A204.1 (cell line): ENCODE measurements at regions not wholly inside any gene's neighbourhood (a gene's known extent, or its start where the extent isn't known, plus 50 kb on each side); places are given as distances from the start of the nearest gene placed in this dataset.
"Not testable (repeated sequence)": the region's sequence is repeated elsewhere in the genome, so short reads cannot be mapped to it uniquely, and the experiment has no call there.

Experiments used
- FAIRE-seq: peaks from 2 replicates; lab custom pipeline; 2012; peaks lifted over from hg19 to GRCh38; lab: Jason Lieb, UNC

- FAIRE-seq: no peak
Observed at GRCh38 chr7:53238021-53238605, 202.7 kb downstream of the POM121L12 start.

- not testable (repeated sequence) for FAIRE-seq
Observed at GRCh38 chr7:53239151-53239550, 203.7 kb downstream of the POM121L12 start.

- no peak for FAIRE-seq
Observed at GRCh38 chr7:53245721-53246120, 210.3 kb downstream of the POM121L12 start.

- no peak for FAIRE-seq
Observed at GRCh38 chr7:53246957-53247356, 211.5 kb downstream of the POM121L12 start.

GRCh38 chr7:53252539-53252938 is 217.1 kb downstream of the POM121L12 start:
- no peak for FAIRE-seq

GRCh38 chr7:53272081-53272480 is 236.6 kb downstream of the POM121L12 start:
- FAIRE-seq: no peak

- FAIRE-seq: no peak
Observed at GRCh38 chr7:53281312-53281711, 245.9 kb downstream of the POM121L12 start.

GRCh38 chr7:53292341-53292740 is 256.9 kb downstream of the POM121L12 start:
- no peak for FAIRE-seq

- no peak for FAIRE-seq
Observed at GRCh38 chr7:53302496-53303246, 267.2 kb downstream of the POM121L12 start.

GRCh38 chr7:53303781-53304180 is 268.3 kb downstream of the POM121L12 start:
- FAIRE-seq: no peak

- no peak for FAIRE-seq
Observed at GRCh38 chr7:53306846-53307245, 271.4 kb downstream of the POM121L12 start.

GRCh38 chr7:53311205-53311604 is 275.8 kb downstream of the POM121L12 start:
- FAIRE-seq: no peak

- FAIRE-seq: no peak
Observed at GRCh38 chr7:53315981-53316380, 280.5 kb downstream of the POM121L12 start.

- FAIRE-seq: no peak
Observed at GRCh38 chr7:53318566-53318965, 283.1 kb downstream of the POM121L12 start.

GRCh38 chr7:53325061-53325460 is 289.6 kb downstream of the POM121L12 start:
- FAIRE-seq: no peak

- FAIRE-seq: no peak
Observed at GRCh38 chr7:53326634-53327033, 291.2 kb downstream of the POM121L12 start.

- FAIRE-seq: no peak
Observed at GRCh38 chr7:53336105-53336668, 300.8 kb downstream of the POM121L12 start.

- FAIRE-seq: peak; percentile 74
Observed at GRCh38 chr7:53340220-53340619, 304.8 kb downstream of the POM121L12 start.

GRCh38 chr7:53350241-53350640 is 314.8 kb downstream of the POM121L12 start:
- no peak for FAIRE-seq

GRCh38 chr7:53351681-53352080 is 316.2 kb downstream of the POM121L12 start:
- no peak for FAIRE-seq

GRCh38 chr7:53358269-53358668 is 322.8 kb downstream of the POM121L12 start:
- no peak for FAIRE-seq

GRCh38 chr7:53383131-53383530 is 347.7 kb downstream of the POM121L12 start:
- no peak for FAIRE-seq

GRCh38 chr7:53385239-53385638 is 349.8 kb downstream of the POM121L12 start:
- FAIRE-seq: not testable (repeated sequence)

- FAIRE-seq: no peak
Observed at GRCh38 chr7:53387515-53387914, 352.1 kb downstream of the POM121L12 start.
